Transverse colon (tissue), 4 donors: ENCODE measurements at regions not wholly inside any gene's neighbourhood (a gene's known extent, or its start where the extent isn't known, plus 50 kb on each side); places are given as distances from the start of the nearest gene placed in this dataset.

Experiments used
- DNase-seq: peaks from one replicate; pipeline ENCODE4 v3.0.0-alpha.2; 2019
- H3K27ac ChIP-seq, 4 donors: fragments of 200-600 bp; sonication (generic); 2 replicates each; pipeline ENCODE4 v1.5.1; 2016 to 2018; ENCODE audit warnings: inconsistent platforms in 4 of 4
- H3K27me3 ChIP-seq: fragments of 200-600 bp; sonication (generic); 2 replicates; pipeline ENCODE4 v1.5.1; 2017; ENCODE audit warnings: inconsistent platforms
- H3K36me3 ChIP-seq, 4 donors: fragments of 200-600 bp; sonication (generic); 2 replicates each; pipeline ENCODE4 v1.5.1; 2017 to 2019; ENCODE audit warnings: inconsistent platforms in 4 of 4
- H3K4me1 ChIP-seq, 4 donors: fragments of 200-600 bp; sonication (generic); 2 replicates each; pipeline ENCODE4 v1.5.1; 2017 to 2020; ENCODE audit warnings: inconsistent platforms in 4 of 4
- H3K4me3 ChIP-seq, 4 donors: fragments of 200-600 bp; sonication (generic); 1 replicate in 1 of 4; 2 replicates in 3 of 4; pipeline versions ENCODE4 v1.5.1 to v1.6.1; 2017 to 2019; ENCODE audit warnings: inconsistent platforms in 4 of 4
- H3K9me3 ChIP-seq, 2 donors: fragments of 200-600 bp; sonication (generic); 2 replicates each; pipeline ENCODE4 v1.5.1; 2017 to 2019; ENCODE audit warnings: inconsistent platforms in 2 of 2
- CTCF ChIP-seq, 5 experiments: fragments of 200-600 bp in 3 of 5; fragments of 450-650 bp in 2 of 5; sonication (generic) in 3 of 5; IDR thresholded peaks; 1 replicate in 2 of 5; 2 replicates in 3 of 5; pipeline ENCODE4 v1.5.1; 2016 to 2017; ENCODE audit warnings: antibody characterized with exemption in 5 of 5, inconsistent platforms in 3 of 5, mild to moderate bottlenecking in 2 of 5, moderate library complexity in 1 of 5
- EP300 ChIP-seq: sonication (generic); formaldehyde crosslinking; IDR thresholded peaks from one replicate; pipeline ENCODE4 v1.6.1; 2017; ENCODE audit warnings: antibody characterized with exemption, low read depth
- POLR2A ChIP-seq: fragments of 450-650 bp; IDR thresholded peaks from one replicate; pipeline ENCODE4 v1.6.1; 2016; ENCODE audit warnings: antibody characterized with exemption, mild to moderate bottlenecking, moderate library complexity
- POLR2AphosphoS5 ChIP-seq, 3 donors: sonication (generic); formaldehyde crosslinking; IDR thresholded peaks; one replicate each; pipeline ENCODE4 v1.6.1; 2016; ENCODE audit warnings: antibody characterized with exemption in 3 of 3
- WGBS, 2 donors: methylation state at CpG; one replicate each; pipeline ENCODE4 v1.1.5; 2018; ENCODE audit warnings: low coverage in 1 of 2; 5-methylcytosine and 5-hydroxymethylcytosine counted together
- in situ Hi-C, 4 donors: fragments of 200-750 bp; cut with MboI; loops; one replicate each; pipeline versions ENCODE4 v1.15.0 to v1.15.1; 2017; ENCODE audit warnings: low sequenced_read_pairs in 3 of 4, low pct_ligation_motif_present in 1 of 4, low pct_unique_long_range_greater_than_20kb in 1 of 4
- intact Hi-C: fragments of 100-400 bp; cut with DNase I; formaldehyde crosslinking; loops from one replicate; pipeline ENCODE4 v1.15.1; 2023; ENCODE audit warnings: low total_unique reads

- TF ChIP-seq POLR2A = no peak
- no peak for TF ChIP-seq CTCF (IDR thresholded peaks at IDR 0.05)
- no peak for TF ChIP-seq POLR2AphosphoS5 (IDR thresholded peaks at IDR 0.05)
- H3K27ac ChIP-seq = no peak overlapping the region
- in situ Hi-C loops = loop anchor here in 1 of 4 donors (25.0 kb wide), 1 partner anchor 139 kb away; no protein-coding TSS in a partner anchor
- H3K9me3 ChIP-seq = no peaks in the 10 kb centered on the region
- DNase-seq = no peak
- WGBS, 2 donors = 90% methylated on average over 10 of the region's 10 CpGs; no CpG with 5 or more reads in 1 of the 2 donors
- no peak overlapping the region for H3K4me3 ChIP-seq
- intact Hi-C loops = no loop called here
- H3K4me1 ChIP-seq = no peaks in the 10 kb centered on the region
- H3K27me3 ChIP-seq = no peaks in the 10 kb centered on the region
- no peaks in the 10 kb centered on the region for H3K36me3 ChIP-seq
Measured at GRCh38 chr15:26023231-26023630, 160.1 kb upstream of the ATP10A start.

- intact Hi-C loops = no loop called here
- Histone ChIP-seq H3K27me3 (no peaks in the 10 kb centered on the region), H3K9me3 (no peaks in the 10 kb centered on the region), H3K4me3 (no peak overlapping the region), H3K4me1 (no peaks in the 10 kb centered on the region), H3K36me3 (no peaks in the 10 kb centered on the region), H3K27ac (no peak overlapping the region)
- no peak for DNase-seq
- TF ChIP-seq POLR2AphosphoS5 (IDR thresholded peaks at IDR 0.05) = no peak
- no peak for TF ChIP-seq POLR2A
- WGBS, 2 donors = 44 to 83% methylated on average over 1 to 8 of the region's 8 CpGs
- in situ Hi-C loops = loop anchor here in 1 of 4 donors (25.0 kb wide), 1 partner anchor 141 kb away; no protein-coding TSS in a partner anchor
Measured at GRCh38 chr15:26020871-26021270, 157.7 kb upstream of the ATP10A start.

- no peak for DNase-seq
- Histone ChIP-seq H3K27ac (no peak overlapping the region), H3K36me3 (no peaks in the 10 kb centered on the region), H3K4me1 (no peaks in the 10 kb centered on the region), H3K4me3 (no peak overlapping the region), H3K9me3 (no peaks in the 10 kb centered on the region), H3K27me3 (no peaks in the 10 kb centered on the region)
- 91% methylated on average over 7 of the region's 7 CpGs; no CpG with 5 or more reads in 1 of the 2 donors for WGBS, 2 donors
- TF ChIP-seq POLR2A (no peak), EP300 (no peak), POLR2AphosphoS5 (IDR thresholded peaks at IDR 0.05) (no peak), CTCF (IDR thresholded peaks at IDR 0.05) (no peak)
- in situ Hi-C loops = loop anchor here in 1 of 4 donors (25.0 kb wide), 1 partner anchor 145 kb away; no protein-coding TSS in a partner anchor
- intact Hi-C loops = no loop called here
Measured at GRCh38 chr15:26017665-26018064, 154.5 kb upstream of the ATP10A start.

- H3K9me3 ChIP-seq = peaks cover 0 to 3% of the 10 kb centered on the region in 2 donors
- DNase-seq = no peak
- H3K27ac ChIP-seq = no peak overlapping the region
- TF ChIP-seq CTCF (IDR thresholded peaks at IDR 0.05) = no peak
- TF ChIP-seq EP300 = no peak
- no peak for TF ChIP-seq POLR2A
- no peak for TF ChIP-seq POLR2AphosphoS5 (IDR thresholded peaks at IDR 0.05)
- no peaks in the 10 kb centered on the region for H3K27me3 ChIP-seq
- in situ Hi-C loops = loop anchor here in 1 of 4 donors (25.0 kb wide), 1 partner anchor 147 kb away; no protein-coding TSS in a partner anchor
- 79% methylated on average over 11 of the region's 11 CpGs; no CpG with 5 or more reads in 1 of the 2 donors for WGBS, 2 donors
- H3K4me1 ChIP-seq = no peaks in the 10 kb centered on the region
- intact Hi-C loops = no loop called here
- no peak overlapping the region for H3K4me3 ChIP-seq
- H3K36me3 ChIP-seq = no peaks in the 10 kb centered on the region
Measured at GRCh38 chr15:26015516-26016075, 152.5 kb upstream of the ATP10A start.

- Histone ChIP-seq H3K27me3 (no peaks in the 10 kb centered on the region), H3K36me3 (no peaks in the 10 kb centered on the region), H3K9me3 (peaks cover 0 to 3% of the 10 kb centered on the region in 2 donors), H3K4me3 (no peak overlapping the region), H3K27ac (no peak overlapping the region), H3K4me1 (no peaks in the 10 kb centered on the region)
- DNase-seq = no peak
- in situ Hi-C loops = loop anchor here in 1 of 4 donors (25.0 kb wide), 1 partner anchor 148 kb away; no protein-coding TSS in a partner anchor
- WGBS, 2 donors = 32 to 67% methylated on average over 3 to 5 of the region's 5 CpGs
- intact Hi-C loops = no loop called here
- no peak for TF ChIP-seq POLR2A
- TF ChIP-seq POLR2AphosphoS5 (IDR thresholded peaks at IDR 0.05) = no peak
- TF ChIP-seq CTCF (IDR thresholded peaks at IDR 0.05) = no peak
- no peak for TF ChIP-seq EP300
Measured at GRCh38 chr15:26013981-26014380, 150.9 kb upstream of the ATP10A start.
